HCT116 (cell line): ENCODE measurements at regions not wholly inside any gene's neighbourhood (a gene's known extent, or its start where the extent isn't known, plus 50 kb on each side); places are given as distances from the start of the nearest gene placed in this dataset.

ENCODE experiments used
- ATAC-seq: fragments of 200-7000 bp; cut with Tn5 transposase; 2 replicates; pipeline ENCODE4 v1.9.1; 2020; ENCODE audit warnings: mild to moderate bottlenecking, moderate library complexity
- BruUV-seq: library from RNA; stranded (reverse); fragments of 400-500 nt; replicated peaks from 2 replicates; lab custom pipeline; 2021; lab: Mats Ljungman, UMichigan
- CTCF ChIA-PET: fragments of 300-600 bp; sonication (Branson Sonifier 250); formaldehyde crosslinking; loops from one replicate; lab custom pipeline; 2021; ENCODE audit warnings: antibody characterized with exemption; lab: Charles Lee
- POLR2A ChIA-PET: fragments of 300-600, 350-600 bp; sonication (Branson Sonifier 250); formaldehyde crosslinking; loops from one replicate; lab custom pipeline; 2021; ENCODE audit warnings: antibody characterized with exemption; lab: Charles Lee
- RAD21 ChIA-PET, 2 experiments: fragments of 300-600 bp; sonication (Branson Sonifier 250); formaldehyde crosslinking; loops; one replicate each; lab custom pipeline; 2023; ENCODE audit warnings: low total read pairs in 2 of 2; ENCODE audit not compliant: uncharacterized antibody in 2 of 2, unreplicated experiment in 2 of 2, low non-redundant PET in 1 of 2; lab: Charles Lee
- DNase-seq: peaks from one replicate; pipeline ENCODE4 v3.0.0-alpha.2; 2010; ENCODE audit warnings: low read depth, low spot score
- H2AFZ ChIP-seq: fragments of 200-600 bp; shearing (Covaris generic), sonication (generic); 2 replicates; pipeline ENCODE4 v1.6.1; 2017; ENCODE audit warnings: low read depth, mixed run types, mixed read lengths, antibody characterized with exemption, low read length; ENCODE audit not compliant: poor library complexity, severe bottlenecking
- H3K27ac ChIP-seq: 2 replicates; pipeline ENCODE4 v1.5.1; 2012; ENCODE audit warnings: low read depth, low read length
- H3K27me3 ChIP-seq: fragments of 200-600 bp; sonication (generic); 2 replicates; pipeline ENCODE4 v1.6.1; 2016; ENCODE audit warnings: mixed run types, low read length, mixed read lengths; ENCODE audit not compliant: insufficient read depth
- H3K36me3 ChIP-seq, 2 experiments: fragments of 200-500 bp in 1 of 2; fragments of 200-600 bp in 1 of 2; sonication (Bioruptor generic) in 1 of 2; sonication (generic) in 1 of 2; 2 replicates each; pipeline versions ENCODE4 v1.5.1 to v1.6.1; 2014 to 2016; ENCODE audit warnings: low read length in 2 of 2, inconsistent platforms in 1 of 2, mixed read lengths in 1 of 2, mixed run types in 1 of 2; ENCODE audit not compliant: insufficient read depth in 2 of 2, control insufficient read depth in 1 of 2
- H3K4me1 ChIP-seq, 2 experiments: fragments of 200-600 bp in 1 of 2; sonication (generic) in 1 of 2; 2 replicates each; pipeline versions ENCODE4 v1.5.1 to v1.6.1; 2012 to 2017; ENCODE audit warnings: low read length in 2 of 2, inconsistent platforms in 1 of 2, mild to moderate bottlenecking in 1 of 2, mixed read lengths in 1 of 2, mixed run types in 1 of 2, moderate library complexity in 1 of 2; ENCODE audit not compliant: insufficient read depth in 2 of 2, control insufficient read depth in 1 of 2
- H3K4me2 ChIP-seq: fragments of 200-600 bp; sonication (generic); 2 replicates; pipeline ENCODE4 v1.6.1; 2017; ENCODE audit warnings: mixed run types, low read length, mixed read lengths
- H3K4me3 ChIP-seq, 2 experiments: fragments of 200-600 bp in 1 of 2; sonication (generic) in 1 of 2; replicated peaks in 1 of 2; 2 replicates each; pipeline ENCODE4 v1.5.1; 2011 to 2016; ENCODE audit warnings: low read length in 2 of 2, control low read depth in 1 of 2, low read depth in 1 of 2, mild to moderate bottlenecking in 1 of 2, mixed read lengths in 1 of 2, mixed run types in 1 of 2
- H3K79me2 ChIP-seq: fragments of 200-600 bp; sonication (generic); 2 replicates; pipeline ENCODE4 v1.6.1; 2017; ENCODE audit warnings: mild to moderate bottlenecking, mixed run types, low read length, moderate library complexity, mixed read lengths; ENCODE audit not compliant: insufficient read depth
- H3K9ac ChIP-seq: fragments of 200-600 bp; sonication (generic); 2 replicates; pipeline ENCODE4 v1.6.1; 2016; ENCODE audit warnings: low read length, mixed read lengths
- H3K9me2 ChIP-seq: fragments of 200-600 bp; sonication (generic), shearing (Covaris generic); 2 replicates; pipeline ENCODE4 v1.6.1; 2017; ENCODE audit warnings: mixed run types, mild to moderate bottlenecking, moderate library complexity; ENCODE audit not compliant: insufficient read depth
- H3K9me3 ChIP-seq, 2 experiments: fragments of 200-500 bp in 1 of 2; fragments of 200-600 bp in 1 of 2; sonication (Bioruptor generic) in 1 of 2; sonication (generic) in 1 of 2; 2 replicates each; pipeline ENCODE4 v1.6.1; 2014 to 2017; ENCODE audit warnings: low read length in 2 of 2, mixed read lengths in 2 of 2, inconsistent platforms in 1 of 2, low read depth in 1 of 2, mild to moderate bottlenecking in 1 of 2, mixed run types in 1 of 2, moderate library complexity in 1 of 2; ENCODE audit not compliant: control insufficient read depth in 1 of 2, insufficient read depth in 1 of 2
- H4K20me1 ChIP-seq: fragments of 200-600 bp; sonication (generic), shearing (Covaris generic); 2 replicates; pipeline ENCODE4 v1.6.1; 2017; ENCODE audit warnings: mixed run types, mild to moderate bottlenecking, moderate library complexity; ENCODE audit not compliant: insufficient read depth
- CBX3 ChIP-seq: IDR thresholded peaks from 2 replicates; pipeline ENCODE4 v1.6.1; 2012; ENCODE audit warnings: low read depth
- EGR1 ChIP-seq: IDR thresholded peaks from 2 replicates; pipeline ENCODE4 v1.6.1; 2012; ENCODE audit warnings: low read depth
- EZH2 ChIP-seq: fragments of 200-600 bp; sonication (generic); IDR thresholded peaks from 2 replicates; pipeline ENCODE4 v1.6.1; 2017; ENCODE audit warnings: antibody characterized with exemption, mixed run types
- EZH2phosphoT487 ChIP-seq: fragments of 200-600 bp; IDR thresholded peaks from 2 replicates; pipeline ENCODE4 v1.6.1; 2018; ENCODE audit warnings: antibody characterized with exemption, borderline replicate concordance
- JUND ChIP-seq: IDR thresholded peaks from 2 replicates; pipeline ENCODE4 v1.6.1; 2012
- POLR2A ChIP-seq: IDR thresholded peaks from 2 replicates; pipeline ENCODE4 v1.7.0; 2011; ENCODE audit warnings: borderline replicate concordance; ENCODE audit not compliant: insufficient read depth, insufficient read length; ENCODE audit errors: extremely low read depth
- POLR2AphosphoS5 ChIP-seq: IDR thresholded peaks from 2 replicates; pipeline ENCODE4 v1.6.1; 2011; ENCODE audit warnings: mild to moderate bottlenecking, low read depth, low read length, moderate library complexity
- SIN3A ChIP-seq: IDR thresholded peaks from 2 replicates; pipeline ENCODE4 v1.6.1; 2012; ENCODE audit warnings: low read depth
- SRF ChIP-seq: IDR thresholded peaks from 2 replicates; pipeline ENCODE4 v1.6.1; 2012; ENCODE audit warnings: low read depth
- ZNF274 ChIP-seq: fragments of 200-500 bp; sonication (Bioruptor generic); IDR thresholded peaks from 2 replicates; pipeline ENCODE4 v1.6.1; 2014; ENCODE audit warnings: mild to moderate bottlenecking, low read depth, low read length, inconsistent platforms
- intact Hi-C: fragments of 100-400 bp; cut with micrococcal nuclease; formaldehyde crosslinking; loops from 2 replicates; pipeline ENCODE4 v1.10.0; 2022
- TF ChIP-seq, protein P1 (sequence below), 3 experiments: fragments of 200-600 bp in 1 of 3; sonication (generic) in 1 of 3; IDR thresholded peaks in 2 of 3; conservative IDR thresholded peaks in 1 of 3; 2 replicates each; pipeline ENCODE4 v1.5.1; 2012 to 2017; ENCODE audit warnings: low read depth in 2 of 3, low read length in 2 of 3, antibody characterized with exemption in 1 of 3, borderline replicate concordance in 1 of 3, control low read depth in 1 of 3, mild to moderate bottlenecking in 1 of 3, mixed read lengths in 1 of 3, mixed run types in 1 of 3, moderate library complexity in 1 of 3; ENCODE audit not compliant: insufficient read depth in 1 of 3
- TF ChIP-seq, protein P2 (sequence below): IDR thresholded peaks from 2 replicates; pipeline ENCODE4 v1.6.1; 2012

DNA sequence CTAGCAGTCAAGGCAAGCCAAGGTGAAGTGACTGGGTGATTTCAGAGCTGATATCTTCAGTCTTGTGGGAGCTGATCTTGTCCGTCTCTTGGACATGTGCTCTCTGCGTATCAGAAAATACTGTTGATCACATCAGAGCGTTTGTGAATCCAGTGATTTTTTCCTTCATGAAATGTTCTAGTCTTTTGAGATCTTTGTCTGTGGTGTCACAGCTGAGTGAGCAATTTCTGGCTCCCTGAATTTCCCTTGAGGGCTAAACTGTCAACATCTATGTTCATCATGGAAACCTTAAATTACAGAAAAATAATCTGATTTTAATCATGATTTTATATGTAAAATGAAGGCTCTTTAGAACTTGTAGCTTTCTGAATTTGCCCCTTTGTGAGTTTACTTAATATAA lies 432.0 kb downstream of the CCDC85A start:
- Histone ChIP-seq H3K4me2 (no peak overlapping the region), H4K20me1 (no peaks in the 10 kb centered on the region), H3K36me3 (no peaks in the 10 kb centered on the region), H3K4me3 (no peak overlapping the region), H3K4me1 (no peaks in the 10 kb centered on the region), H3K9ac (no peak overlapping the region), H3K9me2 (no peaks in the 10 kb centered on the region), H2AFZ (no peak overlapping the region), H3K9me3 (no peaks in the 10 kb centered on the region), H3K27me3 (no peaks in the 10 kb centered on the region), H3K27ac (no peak overlapping the region), H3K79me2 (no peaks in the 10 kb centered on the region)
- CTCF ChIA-PET, result no interaction called here
- intact Hi-C loops, result no loop called here
- no TSS peak for BruUV-seq
- POLR2A ChIA-PET, result no interaction called here
- TF ChIP-seq CBX3 (no peak), EZH2phosphoT487 (no peak), SRF (no peak), EGR1 (no peak), POLR2A (no peak), SIN3A (no peak), EZH2 (no peak)
- TF ChIP-seq, protein P1, sequence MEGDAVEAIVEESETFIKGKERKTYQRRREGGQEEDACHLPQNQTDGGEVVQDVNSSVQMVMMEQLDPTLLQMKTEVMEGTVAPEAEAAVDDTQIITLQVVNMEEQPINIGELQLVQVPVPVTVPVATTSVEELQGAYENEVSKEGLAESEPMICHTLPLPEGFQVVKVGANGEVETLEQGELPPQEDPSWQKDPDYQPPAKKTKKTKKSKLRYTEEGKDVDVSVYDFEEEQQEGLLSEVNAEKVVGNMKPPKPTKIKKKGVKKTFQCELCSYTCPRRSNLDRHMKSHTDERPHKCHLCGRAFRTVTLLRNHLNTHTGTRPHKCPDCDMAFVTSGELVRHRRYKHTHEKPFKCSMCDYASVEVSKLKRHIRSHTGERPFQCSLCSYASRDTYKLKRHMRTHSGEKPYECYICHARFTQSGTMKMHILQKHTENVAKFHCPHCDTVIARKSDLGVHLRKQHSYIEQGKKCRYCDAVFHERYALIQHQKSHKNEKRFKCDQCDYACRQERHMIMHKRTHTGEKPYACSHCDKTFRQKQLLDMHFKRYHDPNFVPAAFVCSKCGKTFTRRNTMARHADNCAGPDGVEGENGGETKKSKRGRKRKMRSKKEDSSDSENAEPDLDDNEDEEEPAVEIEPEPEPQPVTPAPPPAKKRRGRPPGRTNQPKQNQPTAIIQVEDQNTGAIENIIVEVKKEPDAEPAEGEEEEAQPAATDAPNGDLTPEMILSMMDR (IDR thresholded peaks at IDR 0.05 in 2 of 3, conservative IDR thresholded peaks at IDR 0.05 in 1 of 3; ENCODE audit: borderline replicate concordance in 1 of 3, insufficient read depth in 1 of 3, low read depth in 2 of 3, low read length in 2 of 3), result no peak
- TF ChIP-seq, protein P2, sequence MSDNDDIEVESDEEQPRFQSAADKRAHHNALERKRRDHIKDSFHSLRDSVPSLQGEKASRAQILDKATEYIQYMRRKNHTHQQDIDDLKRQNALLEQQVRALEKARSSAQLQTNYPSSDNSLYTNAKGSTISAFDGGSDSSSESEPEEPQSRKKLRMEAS, result no peak
- RAD21 ChIA-PET, result no interaction called here
- ATAC-seq, result no peak
- no peak for DNase-seq

DNA sequence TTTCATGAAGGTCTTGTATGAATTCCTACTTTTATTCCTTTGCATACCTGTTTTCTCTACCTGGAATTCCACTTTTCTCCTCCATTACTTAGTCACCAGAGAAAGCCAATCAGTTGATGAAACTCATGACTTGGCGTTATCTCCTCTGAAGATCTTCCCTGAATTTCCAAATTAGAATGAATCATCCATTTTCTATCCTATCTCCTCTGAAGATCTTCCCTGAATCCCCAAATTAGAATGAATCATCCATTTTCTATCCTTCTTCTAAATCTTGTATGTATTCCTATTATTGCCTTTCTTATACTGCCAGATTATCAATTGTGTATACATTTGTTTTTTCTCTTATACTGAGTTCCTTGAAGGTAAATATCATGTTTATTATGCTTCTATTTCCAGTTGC lies 440.4 kb downstream of the CCDC85A start:
- no peak for TF ChIP-seq CBX3
- TF ChIP-seq SRF, result no peak
- TF ChIP-seq ZNF274, result no peak
- TF ChIP-seq JUND, result no peak
- TF ChIP-seq EGR1, result no peak
- TF ChIP-seq POLR2A, result no peak
- TF ChIP-seq POLR2AphosphoS5, result no peak
- no peak for ATAC-seq
- Histone ChIP-seq H3K4me3 (no peak overlapping the region), H3K4me2 (no peak overlapping the region), H4K20me1 (no peaks in the 10 kb centered on the region), H3K9me2 (no peaks in the 10 kb centered on the region), H3K27me3 (no peaks in the 10 kb centered on the region), H3K27ac (no peak overlapping the region), H2AFZ (no peak overlapping the region), H3K4me1 (no peaks in the 10 kb centered on the region), H3K9me3 (no peaks in the 10 kb centered on the region), H3K79me2 (no peaks in the 10 kb centered on the region), H3K36me3 (no peaks in the 10 kb centered on the region), H3K9ac (no peak overlapping the region)
- ChIA-PET CTCF (no interaction called here), RAD21 (no interaction called here), POLR2A (no interaction called here)
- no TSS peak for BruUV-seq
- intact Hi-C loops, result no loop called here
- DNase-seq, result no peak
